H9 (cell line): ENCODE measurements at regions not wholly inside any gene's neighbourhood (a gene's known extent, or its start where the extent isn't known, plus 50 kb on each side); places are given as distances from the start of the nearest gene placed in this dataset.

Experiments used
- DNase-seq: peaks from one replicate; pipeline ENCODE4 v3.0.0-alpha.2; 2017
- H2AFZ ChIP-seq: one replicate; pipeline ENCODE4 v1.6.1; 2013; ENCODE audit warnings: mild to moderate bottlenecking, low read length, control low read depth, moderate library complexity
- H2AK5ac ChIP-seq: 2 replicates; pipeline ENCODE4 v1.6.1; 2013; ENCODE audit warnings: low read length, control low read depth, mixed read lengths; ENCODE audit not compliant: insufficient read length
- H2BK120ac ChIP-seq: one replicate; pipeline ENCODE4 v1.6.1; 2013; ENCODE audit warnings: low read depth, mild to moderate bottlenecking, low read length, control low read depth, inconsistent platforms; ENCODE audit not compliant: poor library complexity, severe bottlenecking
- H2BK12ac ChIP-seq: 2 replicates; pipeline ENCODE4 v1.6.1; 2013; ENCODE audit warnings: low read length, control low read depth, mixed read lengths, low read depth; ENCODE audit not compliant: insufficient read length
- H2BK15ac ChIP-seq: 2 replicates; pipeline ENCODE4 v1.6.1; 2013; ENCODE audit warnings: low read depth, low read length, control low read depth
- H2BK20ac ChIP-seq: one replicate; pipeline ENCODE4 v1.6.1; 2013; ENCODE audit warnings: low read depth, mild to moderate bottlenecking, low read length, control low read depth, inconsistent platforms; ENCODE audit not compliant: poor library complexity, severe bottlenecking
- H2BK5ac ChIP-seq: 2 replicates; pipeline ENCODE4 v1.6.1; 2013; ENCODE audit warnings: low read length, control low read depth, mixed read lengths; ENCODE audit not compliant: insufficient read length
- H3K14ac ChIP-seq: 2 replicates; pipeline ENCODE4 v1.6.1; 2013; ENCODE audit warnings: low read length, control low read depth; ENCODE audit not compliant: insufficient read depth
- H3K18ac ChIP-seq: 2 replicates; pipeline ENCODE4 v1.6.1; 2013; ENCODE audit warnings: low read depth, mild to moderate bottlenecking, mixed read lengths, low read length, control low read depth; ENCODE audit not compliant: insufficient read length
- H3K23ac ChIP-seq: 2 replicates; pipeline ENCODE4 v1.6.1; 2013; ENCODE audit warnings: low read length, control low read depth, mixed read lengths, low read depth; ENCODE audit not compliant: insufficient read length
- H3K23me2 ChIP-seq: 2 replicates; pipeline ENCODE4 v1.6.1; 2013; ENCODE audit warnings: low read depth, mild to moderate bottlenecking, mixed read lengths, low read length, control low read depth; ENCODE audit not compliant: insufficient read length, poor library complexity, severe bottlenecking
- H3K27ac ChIP-seq: 2 replicates; pipeline ENCODE4 v1.5.1; 2013; ENCODE audit warnings: low read length, control low read depth, mixed read lengths, low read depth; ENCODE audit not compliant: insufficient read length
- H3K27me3 ChIP-seq: 2 replicates; pipeline ENCODE4 v1.6.1; 2013; ENCODE audit warnings: low read length, control low read depth, inconsistent platforms; ENCODE audit not compliant: insufficient read depth
- H3K4ac ChIP-seq: 2 replicates; pipeline ENCODE4 v1.6.1; 2013; ENCODE audit warnings: low read depth, mild to moderate bottlenecking, control low read depth, inconsistent platforms, low read length, moderate library complexity
- H3K4me1 ChIP-seq: 2 replicates; pipeline ENCODE4 v1.6.1; 2013; ENCODE audit warnings: low read length, control low read depth, inconsistent platforms; ENCODE audit not compliant: insufficient read depth
- H3K4me2 ChIP-seq: 2 replicates; pipeline ENCODE4 v1.6.1; 2013; ENCODE audit warnings: low read length, control low read depth, mixed read lengths; ENCODE audit not compliant: insufficient read length, insufficient read depth
- H3K56ac ChIP-seq: 2 replicates; pipeline ENCODE4 v1.6.1; 2013; ENCODE audit warnings: low read depth, mild to moderate bottlenecking, mixed read lengths, low read length, control low read depth; ENCODE audit not compliant: insufficient read length
- H3K79me1 ChIP-seq: 2 replicates; pipeline ENCODE4 v1.6.1; 2013; ENCODE audit warnings: low read depth, mild to moderate bottlenecking, moderate library complexity, low read length, control low read depth, inconsistent platforms; ENCODE audit not compliant: insufficient read depth, poor library complexity, severe bottlenecking
- H3K79me2 ChIP-seq: 2 replicates; pipeline ENCODE4 v1.6.1; 2013; ENCODE audit warnings: low read length, control low read depth, inconsistent platforms; ENCODE audit not compliant: insufficient read depth
- H3K9ac ChIP-seq: 2 replicates; pipeline ENCODE4 v1.6.1; 2013; ENCODE audit warnings: low read length, control low read depth, mixed read lengths; ENCODE audit not compliant: insufficient read length; ENCODE audit errors: extremely low read depth
- H3K9me3 ChIP-seq: one replicate; pipeline ENCODE4 v1.6.1; 2013; ENCODE audit warnings: low read depth, low read length, inconsistent platforms; ENCODE audit not compliant: control insufficient read depth
- H3T11ph ChIP-seq: one replicate; pipeline ENCODE4 v1.6.1; 2013; ENCODE audit warnings: mild to moderate bottlenecking, low read length, control low read depth, inconsistent platforms
- H4K20me1 ChIP-seq: one replicate; pipeline ENCODE4 v1.6.1; 2013; ENCODE audit not compliant: control insufficient read depth, insufficient read length, insufficient read depth
- H4K5ac ChIP-seq: 2 replicates; pipeline ENCODE4 v1.6.1; 2013; ENCODE audit warnings: low read depth, mild to moderate bottlenecking, mixed read lengths, low read length, control low read depth; ENCODE audit not compliant: insufficient read length
- H4K8ac ChIP-seq: replicated peaks from 2 replicates; pipeline ENCODE4 v1.6.1; 2013; ENCODE audit warnings: low read length, control low read depth, mixed read lengths, low read depth; ENCODE audit not compliant: insufficient read length
- H4K91ac ChIP-seq: 2 replicates; pipeline ENCODE4 v1.6.1; 2013; ENCODE audit warnings: low read depth, mild to moderate bottlenecking, moderate library complexity, mixed read lengths, low read length, control low read depth; ENCODE audit not compliant: insufficient read length
- H3K27ac Mint-ChIP-seq, 3 experiments: 2 replicates in 2 of 3; 3 replicates in 1 of 3; pipeline ENCODE4 v1.8.0; 2020 to 2021; ENCODE audit warnings: mixed read lengths in 3 of 3, mild to moderate bottlenecking in 1 of 3, moderate library complexity in 1 of 3
- H3K27me3 Mint-ChIP-seq: 2 replicates; pipeline ENCODE4 v1.8.0; 2021; ENCODE audit warnings: low read depth, mild to moderate bottlenecking, moderate library complexity, mixed read lengths
- H3K36me3 Mint-ChIP-seq, 3 experiments: 2 replicates in 2 of 3; 3 replicates in 1 of 3; pipeline ENCODE4 v1.8.0; 2020 to 2021; ENCODE audit warnings: low read depth in 3 of 3, mixed read lengths in 3 of 3; ENCODE audit not compliant: insufficient read depth in 1 of 3
- H3K4me1 Mint-ChIP-seq, 2 experiments: 2 replicates each; pipeline ENCODE4 v1.8.0; 2020; ENCODE audit warnings: mixed read lengths in 2 of 2
- H3K4me3 Mint-ChIP-seq, 2 experiments: 2 replicates in 1 of 2; 3 replicates in 1 of 2; pipeline ENCODE4 v1.8.0; 2020 to 2021; ENCODE audit warnings: mild to moderate bottlenecking in 2 of 2, mixed read lengths in 2 of 2, moderate library complexity in 1 of 2
- H3K9me3 Mint-ChIP-seq, 2 experiments: 2 replicates in 1 of 2; 3 replicates in 1 of 2; pipeline ENCODE4 v1.8.0; 2020; ENCODE audit warnings: mild to moderate bottlenecking in 2 of 2, mixed read lengths in 2 of 2, moderate library complexity in 1 of 2
- WGBS: extraction: QIAGEN DNeasy Blood & Tissue Kit; methylation state at CpG from one replicate; pipeline ENCODE4 v1.1.7; 2013; ENCODE audit warnings: missing lambda C conversion rate, low lambda C conversion rate, mixed read lengths; ENCODE audit not compliant: insufficient read length; ENCODE audit errors: extremely low coverage; 5-methylcytosine and 5-hydroxymethylcytosine counted together
- TF ChIP-seq, protein P1 (sequence below): fragments of 200-600 bp; sonication (generic); conservative IDR thresholded peaks from 3 replicates; pipeline ENCODE4 v1.8.0; 2021; ENCODE audit warnings: antibody characterized with exemption, mild to moderate bottlenecking

DNA sequence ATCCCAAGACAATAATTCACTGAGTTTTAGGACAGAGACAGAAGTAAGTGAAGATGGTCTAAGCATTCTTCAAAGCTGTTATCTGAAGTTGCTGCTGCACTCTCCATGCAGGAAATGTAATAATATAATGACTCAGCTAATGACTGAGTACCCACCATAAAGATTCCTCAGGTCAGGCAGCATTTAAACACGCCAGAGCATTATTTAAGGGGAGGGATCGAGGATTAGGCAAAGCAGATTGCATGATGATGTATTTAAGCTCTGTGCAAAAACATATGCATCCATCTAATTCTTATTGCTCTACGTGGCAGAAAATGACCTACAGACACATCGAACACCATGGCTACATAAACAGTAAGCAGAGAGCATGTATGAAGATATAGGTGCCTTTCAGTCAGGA is 216.4 kb downstream of the UNC5CL start:
- H3K79me1 ChIP-seq: no peaks in the 10 kb centered on the region
- no peak overlapping the region for H3K27ac ChIP-seq
- TF ChIP-seq, protein P1, sequence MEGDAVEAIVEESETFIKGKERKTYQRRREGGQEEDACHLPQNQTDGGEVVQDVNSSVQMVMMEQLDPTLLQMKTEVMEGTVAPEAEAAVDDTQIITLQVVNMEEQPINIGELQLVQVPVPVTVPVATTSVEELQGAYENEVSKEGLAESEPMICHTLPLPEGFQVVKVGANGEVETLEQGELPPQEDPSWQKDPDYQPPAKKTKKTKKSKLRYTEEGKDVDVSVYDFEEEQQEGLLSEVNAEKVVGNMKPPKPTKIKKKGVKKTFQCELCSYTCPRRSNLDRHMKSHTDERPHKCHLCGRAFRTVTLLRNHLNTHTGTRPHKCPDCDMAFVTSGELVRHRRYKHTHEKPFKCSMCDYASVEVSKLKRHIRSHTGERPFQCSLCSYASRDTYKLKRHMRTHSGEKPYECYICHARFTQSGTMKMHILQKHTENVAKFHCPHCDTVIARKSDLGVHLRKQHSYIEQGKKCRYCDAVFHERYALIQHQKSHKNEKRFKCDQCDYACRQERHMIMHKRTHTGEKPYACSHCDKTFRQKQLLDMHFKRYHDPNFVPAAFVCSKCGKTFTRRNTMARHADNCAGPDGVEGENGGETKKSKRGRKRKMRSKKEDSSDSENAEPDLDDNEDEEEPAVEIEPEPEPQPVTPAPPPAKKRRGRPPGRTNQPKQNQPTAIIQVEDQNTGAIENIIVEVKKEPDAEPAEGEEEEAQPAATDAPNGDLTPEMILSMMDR: no peak
- H3K14ac ChIP-seq: no peak overlapping the region
- no peak overlapping the region for H4K91ac ChIP-seq
- H3K23me2 ChIP-seq: no peaks in the 10 kb centered on the region
- H2AK5ac ChIP-seq: no peak overlapping the region
- WGBS: no CpG with 5 or more reads among the region's 4 CpGs
- no peak overlapping the region for H3K4me2 ChIP-seq
- Mint-ChIP-seq H3K27ac (no peak overlapping the region), H3K9me3 (no peaks in the 10 kb centered on the region; a peak in 1 of 5 replicates), H3K4me1 (no peaks in the 10 kb centered on the region), H3K4me3 (no peak overlapping the region), H3K36me3 (no peaks in the 10 kb centered on the region), H3K27me3 (peaks cover 10% of the 10 kb centered on the region)
- no peak overlapping the region for H3K56ac ChIP-seq
- no peak overlapping the region for H2BK15ac ChIP-seq
- no peak overlapping the region for H3K18ac ChIP-seq
- no peak overlapping the region for H2BK5ac ChIP-seq
- no peak overlapping the region for H2BK12ac ChIP-seq
- H3K9me3 ChIP-seq: no peaks in the 10 kb centered on the region
- H2BK120ac ChIP-seq: no peak overlapping the region
- H3K4ac ChIP-seq: no peak overlapping the region
- H4K8ac ChIP-seq: no peak overlapping the region
- no peaks in the 10 kb centered on the region for H3K4me1 ChIP-seq
- H3K27me3 ChIP-seq: no peaks in the 10 kb centered on the region; the same call in 1 of the 2 replicates
- no peak for DNase-seq
- no peak overlapping the region for H4K5ac ChIP-seq
- H2AFZ ChIP-seq: no peak overlapping the region
- H3T11ph ChIP-seq: no peak overlapping the region
- no peaks in the 10 kb centered on the region for H3K79me2 ChIP-seq
- H4K20me1 ChIP-seq: no peaks in the 10 kb centered on the region
- H3K9ac ChIP-seq: no peak overlapping the region
- no peak overlapping the region for H3K23ac ChIP-seq
- no peak overlapping the region for H2BK20ac ChIP-seq
